Liver (tissue), 8 donors: ENCODE measurements at regions not wholly inside any gene's neighbourhood (a gene's known extent, or its start where the extent isn't known, plus 50 kb on each side); places are given as distances from the start of the nearest gene placed in this dataset.

Source experiments
- DNase-seq: peaks from one replicate; pipeline ENCODE4 v3.0.0-alpha.2; 2017; ENCODE audit warnings: low spot score
- H3K27ac ChIP-seq, 2 donors: one replicate each; pipeline ENCODE4 v1.7.0; 2013; ENCODE audit warnings: inconsistent platforms in 2 of 2, low read length in 2 of 2, control low read depth in 1 of 2, low read depth in 1 of 2, mild to moderate bottlenecking in 1 of 2
- H3K27me3 ChIP-seq, 4 donors: one replicate each; pipeline versions ENCODE4 v1.6.1 to v1.7.0; 2013; ENCODE audit warnings: low read length in 3 of 4, inconsistent platforms in 1 of 4, mild to moderate bottlenecking in 1 of 4, moderate library complexity in 1 of 4; ENCODE audit not compliant: control insufficient read depth in 4 of 4, insufficient read depth in 4 of 4
- H3K36me3 ChIP-seq, 4 donors: one replicate each; pipeline versions ENCODE4 v1.6.1 to v1.7.0; 2013; ENCODE audit warnings: low read length in 3 of 4, mild to moderate bottlenecking in 3 of 4, low read depth in 1 of 4, moderate library complexity in 1 of 4; ENCODE audit not compliant: control insufficient read depth in 4 of 4, insufficient read depth in 3 of 4
- H3K4me1 ChIP-seq, 4 donors: one replicate each; pipeline versions ENCODE4 v1.6.1 to v1.7.0; 2013; ENCODE audit warnings: low read length in 3 of 4, mild to moderate bottlenecking in 3 of 4, moderate library complexity in 1 of 4; ENCODE audit not compliant: control insufficient read depth in 4 of 4, insufficient read depth in 4 of 4
- H3K4me3 ChIP-seq, 3 donors: one replicate each; pipeline versions ENCODE4 v1.6.1 to v1.7.0; 2013; ENCODE audit warnings: low read length in 3 of 3, control low read depth in 1 of 3, low read depth in 1 of 3, mild to moderate bottlenecking in 1 of 3
- H3K9ac ChIP-seq, 2 donors: one replicate each; pipeline ENCODE4 v1.7.0; 2013; ENCODE audit warnings: low read length in 2 of 2, mild to moderate bottlenecking in 2 of 2, moderate library complexity in 2 of 2, control low read depth in 1 of 2, low read depth in 1 of 2
- H3K9me3 ChIP-seq, 4 donors: one replicate each; pipeline versions ENCODE4 v1.6.1 to v1.7.0; 2013; ENCODE audit warnings: low read length in 3 of 4; ENCODE audit not compliant: control insufficient read depth in 4 of 4
- EGR1 ChIP-seq, 2 donors: IDR thresholded peaks; 2 replicates each; pipeline ENCODE4 v1.6.1; 2016 to 2018; ENCODE audit warnings: antibody characterized with exemption in 2 of 2, low read depth in 2 of 2
- FOXA1 ChIP-seq: IDR thresholded peaks from 2 replicates; pipeline ENCODE4 v1.6.1; 2016; ENCODE audit warnings: antibody characterized with exemption
- FOXA2 ChIP-seq: IDR thresholded peaks from 2 replicates; pipeline ENCODE4 v1.6.1; 2016; ENCODE audit warnings: antibody characterized with exemption
- GABPA ChIP-seq, 2 donors: IDR thresholded peaks in 1 of 2; conservative IDR thresholded peaks in 1 of 2; 2 replicates each; pipeline ENCODE4 v1.6.1; 2016; ENCODE audit warnings: antibody characterized with exemption in 2 of 2, mild to moderate bottlenecking in 1 of 2, moderate library complexity in 1 of 2
- HNF4A ChIP-seq, 2 donors: conservative IDR thresholded peaks; 2 replicates each; pipeline ENCODE4 v1.6.1; 2016; ENCODE audit warnings: antibody characterized with exemption in 2 of 2, mild to moderate bottlenecking in 2 of 2
- HNF4G ChIP-seq: IDR thresholded peaks from 2 replicates; pipeline ENCODE4 v1.6.1; 2016; ENCODE audit warnings: antibody characterized with exemption
- JUND ChIP-seq, 2 donors: IDR thresholded peaks; 2 replicates each; pipeline ENCODE4 v1.6.1; 2016; ENCODE audit warnings: antibody characterized with exemption in 2 of 2
- NR2F2 ChIP-seq: IDR thresholded peaks from 2 replicates; pipeline ENCODE4 v1.6.1; 2016; ENCODE audit warnings: antibody characterized with exemption
- RAD21 ChIP-seq, 2 donors: IDR thresholded peaks; 2 replicates each; pipeline ENCODE4 v1.6.1; 2016; ENCODE audit warnings: antibody characterized with exemption in 2 of 2, mild to moderate bottlenecking in 2 of 2
- RXRA ChIP-seq, 2 donors: IDR thresholded peaks; 2 replicates each; pipeline ENCODE4 v1.6.1; 2017 to 2018; ENCODE audit warnings: antibody characterized with exemption in 2 of 2, mild to moderate bottlenecking in 1 of 2
- SP1 ChIP-seq: IDR thresholded peaks from 2 replicates; pipeline ENCODE4 v1.6.1; 2018; ENCODE audit warnings: antibody characterized with exemption, mild to moderate bottlenecking
- TAF1 ChIP-seq: conservative IDR thresholded peaks from 2 replicates; pipeline ENCODE4 v1.6.1; 2016; ENCODE audit warnings: antibody characterized with exemption, mild to moderate bottlenecking
- YY1 ChIP-seq: IDR thresholded peaks from 2 replicates; pipeline ENCODE4 v1.6.1; 2016; ENCODE audit warnings: antibody characterized with exemption, mild to moderate bottlenecking
- WGBS: extraction: QIAGEN DNeasy Blood & Tissue Kit; methylation state at CpG from one replicate; pipeline ENCODE4 v1.1.7; 2013; 5-methylcytosine and 5-hydroxymethylcytosine counted together
- TF ChIP-seq, protein P1 (sequence below): IDR thresholded peaks from 2 replicates; pipeline ENCODE4 v1.6.1; 2016; ENCODE audit warnings: antibody characterized with exemption, mild to moderate bottlenecking
- TF ChIP-seq, protein P2 (sequence below): IDR thresholded peaks from 2 replicates; pipeline ENCODE4 v1.6.1; 2016; ENCODE audit warnings: antibody characterized with exemption
- TF ChIP-seq, protein P3 (sequence below): IDR thresholded peaks from 2 replicates; pipeline ENCODE4 v1.6.1; 2016; ENCODE audit warnings: antibody characterized with exemption
- TF ChIP-seq, protein P4 (sequence below): fragments of 150-350 bp; IDR thresholded peaks from 2 replicates; pipeline ENCODE4 v1.5.1; 2017; ENCODE audit warnings: improper control_type of control experiment, low read depth, low read length; ENCODE audit not compliant: missing input control
- TF ChIP-seq, protein P5 (sequence below): IDR thresholded peaks from 2 replicates; pipeline ENCODE4 v1.6.1; 2016; ENCODE audit warnings: antibody characterized with exemption
- donor health status: healthy.
- donor health status: healthy.
- donor health status: healthy.
- donor health status: healthy.
- donor health status: healthy.

DNA sequence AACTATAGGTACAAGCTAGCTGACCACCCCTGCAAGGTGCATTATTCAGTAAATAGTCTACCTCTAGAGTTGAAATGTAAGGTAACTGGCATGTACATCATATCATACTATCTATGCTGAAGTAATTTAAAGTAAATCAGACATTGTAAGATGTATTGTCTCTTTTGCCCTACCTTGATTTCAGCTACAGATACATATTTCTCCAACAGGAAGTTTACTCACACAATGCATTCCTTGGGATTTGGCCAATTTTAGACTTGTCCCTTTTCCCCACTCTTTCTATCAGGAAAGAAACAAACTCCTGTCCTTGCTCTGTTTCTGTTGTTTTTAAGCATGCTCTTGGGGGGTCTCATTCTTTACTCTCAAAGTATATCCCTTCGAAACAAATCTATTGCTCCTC is 58.5 kb upstream of the TSLP start:
- H3K36me3 ChIP-seq: no peaks in the 10 kb centered on the region
- no peaks in the 10 kb centered on the region for H3K27me3 ChIP-seq
- H3K9ac ChIP-seq: no peak overlapping the region
- 78% methylated on average over 1 of the region's 1 CpG for WGBS
- H3K4me1 ChIP-seq: peaks cover 0 to 2% (median 0%) of the 10 kb centered on the region in 4 donors
- no peaks in the 10 kb centered on the region for H3K9me3 ChIP-seq
- no peak overlapping the region for H3K4me3 ChIP-seq
- TF ChIP-seq, protein P1, sequence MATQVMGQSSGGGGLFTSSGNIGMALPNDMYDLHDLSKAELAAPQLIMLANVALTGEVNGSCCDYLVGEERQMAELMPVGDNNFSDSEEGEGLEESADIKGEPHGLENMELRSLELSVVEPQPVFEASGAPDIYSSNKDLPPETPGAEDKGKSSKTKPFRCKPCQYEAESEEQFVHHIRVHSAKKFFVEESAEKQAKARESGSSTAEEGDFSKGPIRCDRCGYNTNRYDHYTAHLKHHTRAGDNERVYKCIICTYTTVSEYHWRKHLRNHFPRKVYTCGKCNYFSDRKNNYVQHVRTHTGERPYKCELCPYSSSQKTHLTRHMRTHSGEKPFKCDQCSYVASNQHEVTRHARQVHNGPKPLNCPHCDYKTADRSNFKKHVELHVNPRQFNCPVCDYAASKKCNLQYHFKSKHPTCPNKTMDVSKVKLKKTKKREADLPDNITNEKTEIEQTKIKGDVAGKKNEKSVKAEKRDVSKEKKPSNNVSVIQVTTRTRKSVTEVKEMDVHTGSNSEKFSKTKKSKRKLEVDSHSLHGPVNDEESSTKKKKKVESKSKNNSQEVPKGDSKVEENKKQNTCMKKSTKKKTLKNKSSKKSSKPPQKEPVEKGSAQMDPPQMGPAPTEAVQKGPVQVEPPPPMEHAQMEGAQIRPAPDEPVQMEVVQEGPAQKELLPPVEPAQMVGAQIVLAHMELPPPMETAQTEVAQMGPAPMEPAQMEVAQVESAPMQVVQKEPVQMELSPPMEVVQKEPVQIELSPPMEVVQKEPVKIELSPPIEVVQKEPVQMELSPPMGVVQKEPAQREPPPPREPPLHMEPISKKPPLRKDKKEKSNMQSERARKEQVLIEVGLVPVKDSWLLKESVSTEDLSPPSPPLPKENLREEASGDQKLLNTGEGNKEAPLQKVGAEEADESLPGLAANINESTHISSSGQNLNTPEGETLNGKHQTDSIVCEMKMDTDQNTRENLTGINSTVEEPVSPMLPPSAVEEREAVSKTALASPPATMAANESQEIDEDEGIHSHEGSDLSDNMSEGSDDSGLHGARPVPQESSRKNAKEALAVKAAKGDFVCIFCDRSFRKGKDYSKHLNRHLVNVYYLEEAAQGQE: no peak
- no peak for TF ChIP-seq HNF4A (conservative IDR thresholded peaks at IDR 0.05)
- TF ChIP-seq GABPA (IDR thresholded peaks at IDR 0.05 in 1 of 2, conservative IDR thresholded peaks at IDR 0.05 in 1 of 2): no peak
- TF ChIP-seq TAF1: no peak
- TF ChIP-seq, protein P2, sequence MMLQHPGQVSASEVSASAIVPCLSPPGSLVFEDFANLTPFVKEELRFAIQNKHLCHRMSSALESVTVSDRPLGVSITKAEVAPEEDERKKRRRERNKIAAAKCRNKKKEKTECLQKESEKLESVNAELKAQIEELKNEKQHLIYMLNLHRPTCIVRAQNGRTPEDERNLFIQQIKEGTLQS: no peak
- TF ChIP-seq, protein P3, sequence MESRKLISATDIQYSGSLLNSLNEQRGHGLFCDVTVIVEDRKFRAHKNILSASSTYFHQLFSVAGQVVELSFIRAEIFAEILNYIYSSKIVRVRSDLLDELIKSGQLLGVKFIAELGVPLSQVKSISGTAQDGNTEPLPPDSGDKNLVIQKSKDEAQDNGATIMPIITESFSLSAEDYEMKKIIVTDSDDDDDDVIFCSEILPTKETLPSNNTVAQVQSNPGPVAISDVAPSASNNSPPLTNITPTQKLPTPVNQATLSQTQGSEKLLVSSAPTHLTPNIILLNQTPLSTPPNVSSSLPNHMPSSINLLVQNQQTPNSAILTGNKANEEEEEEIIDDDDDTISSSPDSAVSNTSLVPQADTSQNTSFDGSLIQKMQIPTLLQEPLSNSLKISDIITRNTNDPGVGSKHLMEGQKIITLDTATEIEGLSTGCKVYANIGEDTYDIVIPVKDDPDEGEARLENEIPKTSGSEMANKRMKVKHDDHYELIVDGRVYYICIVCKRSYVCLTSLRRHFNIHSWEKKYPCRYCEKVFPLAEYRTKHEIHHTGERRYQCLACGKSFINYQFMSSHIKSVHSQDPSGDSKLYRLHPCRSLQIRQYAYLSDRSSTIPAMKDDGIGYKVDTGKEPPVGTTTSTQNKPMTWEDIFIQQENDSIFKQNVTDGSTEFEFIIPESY: no peak
- no peak for TF ChIP-seq FOXA2
- DNase-seq: no peak
- H3K27ac ChIP-seq: no peak overlapping the region

DNA sequence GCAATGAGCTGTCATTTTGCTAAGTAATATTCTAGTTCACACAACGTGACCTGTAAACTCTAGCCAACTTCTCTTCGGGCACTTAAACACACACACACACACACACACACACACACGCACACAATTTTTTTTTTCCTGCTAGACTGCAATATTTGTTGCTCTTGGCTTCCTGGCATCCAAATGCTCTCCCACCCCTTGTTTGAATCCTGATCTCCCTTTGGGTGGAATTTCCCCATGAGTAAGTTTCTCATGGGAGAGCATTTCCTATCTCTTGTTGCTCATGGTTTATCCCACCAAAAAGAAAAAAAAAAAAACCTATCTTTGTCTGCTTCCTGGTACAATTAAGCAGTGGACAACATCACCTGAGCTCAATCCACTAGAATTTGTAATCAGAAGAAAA is 54.7 kb upstream of the TSLP start:
- 64% methylated on average over 3 of the region's 3 CpGs for WGBS
- Histone ChIP-seq H3K36me3 (no peaks in the 10 kb centered on the region), H3K4me3 (no peak overlapping the region), H3K9ac (no peak overlapping the region), H3K4me1 (no peaks in the 10 kb centered on the region), H3K27me3 (no peaks in the 10 kb centered on the region), H3K27ac (no peak overlapping the region), H3K9me3 (no peaks in the 10 kb centered on the region)
- no peak for DNase-seq
- TF ChIP-seq NR2F2: no peak
- no peak for TF ChIP-seq TAF1
- TF ChIP-seq HNF4G: no peak
- no peak for TF ChIP-seq JUND (IDR thresholded peaks at IDR 0.05)
- no peak for TF ChIP-seq HNF4A (conservative IDR thresholded peaks at IDR 0.05)
- no peak for TF ChIP-seq RXRA (IDR thresholded peaks at IDR 0.05)
- TF ChIP-seq, protein P2: no peak
- TF ChIP-seq, protein P1: no peak
- no peak for TF ChIP-seq SP1
- no peak for TF ChIP-seq YY1
- TF ChIP-seq, protein P4, sequence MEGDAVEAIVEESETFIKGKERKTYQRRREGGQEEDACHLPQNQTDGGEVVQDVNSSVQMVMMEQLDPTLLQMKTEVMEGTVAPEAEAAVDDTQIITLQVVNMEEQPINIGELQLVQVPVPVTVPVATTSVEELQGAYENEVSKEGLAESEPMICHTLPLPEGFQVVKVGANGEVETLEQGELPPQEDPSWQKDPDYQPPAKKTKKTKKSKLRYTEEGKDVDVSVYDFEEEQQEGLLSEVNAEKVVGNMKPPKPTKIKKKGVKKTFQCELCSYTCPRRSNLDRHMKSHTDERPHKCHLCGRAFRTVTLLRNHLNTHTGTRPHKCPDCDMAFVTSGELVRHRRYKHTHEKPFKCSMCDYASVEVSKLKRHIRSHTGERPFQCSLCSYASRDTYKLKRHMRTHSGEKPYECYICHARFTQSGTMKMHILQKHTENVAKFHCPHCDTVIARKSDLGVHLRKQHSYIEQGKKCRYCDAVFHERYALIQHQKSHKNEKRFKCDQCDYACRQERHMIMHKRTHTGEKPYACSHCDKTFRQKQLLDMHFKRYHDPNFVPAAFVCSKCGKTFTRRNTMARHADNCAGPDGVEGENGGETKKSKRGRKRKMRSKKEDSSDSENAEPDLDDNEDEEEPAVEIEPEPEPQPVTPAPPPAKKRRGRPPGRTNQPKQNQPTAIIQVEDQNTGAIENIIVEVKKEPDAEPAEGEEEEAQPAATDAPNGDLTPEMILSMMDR: no peak
- TF ChIP-seq, protein P5, sequence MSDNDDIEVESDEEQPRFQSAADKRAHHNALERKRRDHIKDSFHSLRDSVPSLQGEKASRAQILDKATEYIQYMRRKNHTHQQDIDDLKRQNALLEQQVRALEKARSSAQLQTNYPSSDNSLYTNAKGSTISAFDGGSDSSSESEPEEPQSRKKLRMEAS: no peak
- no peak for TF ChIP-seq FOXA2
- no peak for TF ChIP-seq RAD21 (IDR thresholded peaks at IDR 0.05)
- TF ChIP-seq EGR1 (IDR thresholded peaks at IDR 0.05; ENCODE audit: low read depth in 2 of 2): no peak
- TF ChIP-seq, protein P3: no peak
- no peak for TF ChIP-seq GABPA (IDR thresholded peaks at IDR 0.05 in 1 of 2, conservative IDR thresholded peaks at IDR 0.05 in 1 of 2)
- TF ChIP-seq FOXA1: no peak
